GM18907 (cell line): ENCODE measurements at regions not wholly inside any gene's neighbourhood (a gene's known extent, or its start where the extent isn't known, plus 50 kb on each side); places are given as distances from the start of the nearest gene placed in this dataset.
"Not testable (repeated sequence)": the region's sequence is repeated elsewhere in the genome, so short reads cannot be mapped to it uniquely, and the experiment has no call there.

Experiments
- ATAC-seq: cut with Tn5 transposase; IDR thresholded peaks from one replicate; pipeline ENCODE4 v1.9.1; 2021; ENCODE audit warnings: mild to moderate bottlenecking, moderate library complexity; ENCODE audit not compliant: unreplicated experiment

- no peak for ATAC-seq
These were observed 192.8 kb upstream of the ADRA1D start for GRCh38 chr20:4441871-4442270.

- ATAC-seq: no peak
These were observed 192.1 kb upstream of the ADRA1D start for GRCh38 chr20:4441191-4441590.

GRCh38 chr20:4439461-4439860, 190.4 kb upstream of the ADRA1D start:
- ATAC-seq: no peak

- no peak for ATAC-seq
These were observed 188.0 kb upstream of the ADRA1D start for GRCh38 chr20:4437131-4437530.

GRCh38 chr20:4435671-4436455, 186.8 kb upstream of the ADRA1D start:
- ATAC-seq: no peak

- ATAC-seq: no peak
These were observed 186.1 kb upstream of the ADRA1D start for GRCh38 chr20:4435225-4435624.

- ATAC-seq: no peak
These were observed 185.6 kb upstream of the ADRA1D start for GRCh38 chr20:4434681-4435080.

- ATAC-seq: no peak
These were observed 182.4 kb upstream of the ADRA1D start for GRCh38 chr20:4431446-4431845.

GRCh38 chr20:4430826-4431225, 181.7 kb upstream of the ADRA1D start:
- ATAC-seq: not testable (repeated sequence)

GRCh38 chr20:4427940-4428586, 179.0 kb upstream of the ADRA1D start:
- ATAC-seq: no peak

GRCh38 chr20:4418141-4418540, 169.1 kb upstream of the ADRA1D start:
- ATAC-seq: no peak

GRCh38 chr20:4415281-4415680, 166.2 kb upstream of the ADRA1D start:
- no peak for ATAC-seq

GRCh38 chr20:4413314-4414049, 164.4 kb upstream of the ADRA1D start:
- no peak for ATAC-seq

- no peak for ATAC-seq
These were observed 163.1 kb upstream of the ADRA1D start for GRCh38 chr20:4412216-4412615.

- no peak for ATAC-seq
These were observed 162.7 kb upstream of the ADRA1D start for GRCh38 chr20:4411744-4412143.

- ATAC-seq: no peak
These were observed 157.5 kb upstream of the ADRA1D start for GRCh38 chr20:4406627-4407026.

GRCh38 chr20:4401601-4402000, 152.5 kb upstream of the ADRA1D start:
- no peak for ATAC-seq

- no peak for ATAC-seq
These were observed 135.9 kb upstream of the ADRA1D start for GRCh38 chr20:4384961-4385360.

- ATAC-seq: no peak
These were observed 134.9 kb upstream of the ADRA1D start for GRCh38 chr20:4383961-4384360.

GRCh38 chr20:4375881-4376280, 126.8 kb upstream of the ADRA1D start:
- no peak for ATAC-seq

GRCh38 chr20:4373454-4373853, 124.4 kb upstream of the ADRA1D start:
- ATAC-seq: no peak
